ENCODE measurements at regions not wholly inside any gene's neighbourhood (a gene's known extent, or its start where the extent isn't known, plus 50 kb on each side); places are given as distances from the start of the nearest gene placed in this dataset.
"Not testable (repeated sequence)": the region's sequence is repeated elsewhere in the genome, so short reads cannot be mapped to it uniquely, and the experiment has no call there.

- DNase-seq (ENCODE audit: low spot score) = no peak
Observed at GRCh38 chr12:85425349-85425612, 145.3 kb downstream of the ALX1 start.

- no peak for DNase-seq (ENCODE audit: low spot score)
Observed at GRCh38 chr12:85425926-85426325, 145.9 kb downstream of the ALX1 start.

- not testable (repeated sequence) for DNase-seq (ENCODE audit: low spot score)
Observed at GRCh38 chr12:85433148-85433547, 153.1 kb downstream of the ALX1 start.

- DNase-seq (ENCODE audit: low spot score) = no peak
Observed at GRCh38 chr12:85440271-85440670, 160.3 kb downstream of the ALX1 start.

GRCh38 chr12:85441025-85441424 is 161.0 kb downstream of the ALX1 start:
- DNase-seq (ENCODE audit: low spot score) = no peak

GRCh38 chr12:85441741-85442140 is 161.7 kb downstream of the ALX1 start:
- DNase-seq (ENCODE audit: low spot score) = peak; percentile 7

GRCh38 chr12:85445060-85445938 is 165.3 kb downstream of the ALX1 start:
- no peak for DNase-seq (ENCODE audit: low spot score)

- no peak for DNase-seq (ENCODE audit: low spot score)
Observed at GRCh38 chr12:85448031-85448430, 168.0 kb downstream of the ALX1 start.

GRCh38 chr12:85448548-85449139 is 168.6 kb downstream of the ALX1 start:
- DNase-seq (ENCODE audit: low spot score) = no peak

- no peak for DNase-seq (ENCODE audit: low spot score)
Observed at GRCh38 chr12:85457016-85457415, 177.0 kb downstream of the ALX1 start.

GRCh38 chr12:85461127-85461526 is 181.1 kb downstream of the ALX1 start:
- DNase-seq (ENCODE audit: low spot score) = no peak

- DNase-seq (ENCODE audit: low spot score) = no peak
Observed at GRCh38 chr12:85462888-85463287, 182.9 kb downstream of the ALX1 start.

- no peak for DNase-seq (ENCODE audit: low spot score)
Observed at GRCh38 chr12:85466890-85467289, 186.9 kb downstream of the ALX1 start.

GRCh38 chr12:85468356-85469157 is 188.5 kb downstream of the ALX1 start:
- DNase-seq (ENCODE audit: low spot score) = peak; percentile 56

GRCh38 chr12:85469158-85470086 is 189.4 kb downstream of the ALX1 start:
- DNase-seq (ENCODE audit: low spot score) = not testable (repeated sequence)

- not testable (repeated sequence) for DNase-seq (ENCODE audit: low spot score)
Observed at GRCh38 chr12:85475277-85475676, 195.3 kb downstream of the ALX1 start.

- no peak for DNase-seq (ENCODE audit: low spot score)
Observed at GRCh38 chr12:85476756-85477155, 196.7 kb downstream of the ALX1 start.

GRCh38 chr12:85484387-85484786 is 204.4 kb downstream of the ALX1 start:
- DNase-seq (ENCODE audit: low spot score) = no peak

GRCh38 chr12:85489194-85489593 is 209.2 kb downstream of the ALX1 start:
- DNase-seq (ENCODE audit: low spot score) = no peak

GRCh38 chr12:85504164-85504563 is 224.1 kb downstream of the ALX1 start:
- no peak for DNase-seq (ENCODE audit: low spot score)

GRCh38 chr12:85504624-85505023 is 224.6 kb downstream of the ALX1 start:
- no peak for DNase-seq (ENCODE audit: low spot score)

- DNase-seq (ENCODE audit: low spot score) = no peak
Observed at GRCh38 chr12:85507456-85507855, 227.4 kb downstream of the ALX1 start.

All from iPS-NIHi11 (cell line).